SK-N-SH (cell line): ENCODE measurements at regions not wholly inside any gene's neighbourhood (a gene's known extent, or its start where the extent isn't known, plus 50 kb on each side); places are given as distances from the start of the nearest gene placed in this dataset.

Source experiments
- CHD2 ChIP-seq: fragments of 150-350 bp; IDR thresholded peaks from 2 replicates; pipeline ENCODE4 v1.6.1; 2018; ENCODE audit warnings: low read length; ENCODE audit not compliant: partially characterized antibody
- EP300 ChIP-seq, 2 experiments: IDR thresholded peaks; 2 replicates each; pipeline versions ENCODE4 v1.4.0 to v1.6.1; 2012; ENCODE audit warnings: borderline replicate concordance in 1 of 2, low read depth in 1 of 2, low read length in 1 of 2
- EZH2phosphoT487 ChIP-seq: fragments of 200-600 bp; sonication (generic); IDR thresholded peaks from 2 replicates; pipeline ENCODE4 v1.6.1; 2017; ENCODE audit warnings: low read depth, mixed run types, mild to moderate bottlenecking, antibody characterized with exemption, moderate library complexity, borderline replicate concordance
- GABPA ChIP-seq: IDR thresholded peaks from 2 replicates; pipeline ENCODE4 v1.4.0; 2012; ENCODE audit warnings: low read depth, mild to moderate bottlenecking
- GATA2 ChIP-seq: sonication (generic); formaldehyde crosslinking; IDR thresholded peaks from 2 replicates; pipeline ENCODE4 v1.5.0; 2020; ENCODE audit warnings: mild to moderate bottlenecking, missing genetic modification reagents
- JUND ChIP-seq: IDR thresholded peaks from 2 replicates; pipeline ENCODE4 v1.4.0; 2012
- MAX ChIP-seq: IDR thresholded peaks from 2 replicates; pipeline ENCODE4 v1.4.0; 2012; ENCODE audit warnings: low read depth
- PBX3 ChIP-seq: IDR thresholded peaks from 2 replicates; pipeline ENCODE4; 2012
- POLR2AphosphoS5 ChIP-seq: IDR thresholded peaks from 2 replicates; pipeline ENCODE4 v1.6.1; 2012; ENCODE audit warnings: low read depth, low read length
- TAF1 ChIP-seq: IDR thresholded peaks from 2 replicates; pipeline ENCODE4 v1.6.1; 2012; ENCODE audit warnings: low read depth, mild to moderate bottlenecking, low read length, moderate library complexity, borderline replicate concordance
- TCF12 ChIP-seq: IDR thresholded peaks from 2 replicates; pipeline ENCODE4 v1.4.0; 2012
- TF ChIP-seq, protein P1 (sequence below): fragments of 200-600 bp; sonication (generic); IDR thresholded peaks from 2 replicates; pipeline ENCODE4 v1.6.1; 2017; ENCODE audit warnings: antibody characterized with exemption, mild to moderate bottlenecking, moderate library complexity
- TF ChIP-seq, protein P2 (sequence below): fragments of 150-350 bp; IDR thresholded peaks from 2 replicates; pipeline ENCODE4 v1.6.1; 2016; ENCODE audit warnings: mild to moderate bottlenecking, low read depth, low read length

- no peak for TF ChIP-seq TCF12
- no peak for TF ChIP-seq PBX3
- no peak for TF ChIP-seq CHD2
- no peak for TF ChIP-seq EP300 (IDR thresholded peaks at IDR 0.05; ENCODE audit: borderline replicate concordance in 1 of 2, low read depth in 1 of 2, low read length in 1 of 2)
- no peak for TF ChIP-seq MAX
- no peak for TF ChIP-seq TAF1
- no peak for TF ChIP-seq EZH2phosphoT487
- TF ChIP-seq, protein P1, sequence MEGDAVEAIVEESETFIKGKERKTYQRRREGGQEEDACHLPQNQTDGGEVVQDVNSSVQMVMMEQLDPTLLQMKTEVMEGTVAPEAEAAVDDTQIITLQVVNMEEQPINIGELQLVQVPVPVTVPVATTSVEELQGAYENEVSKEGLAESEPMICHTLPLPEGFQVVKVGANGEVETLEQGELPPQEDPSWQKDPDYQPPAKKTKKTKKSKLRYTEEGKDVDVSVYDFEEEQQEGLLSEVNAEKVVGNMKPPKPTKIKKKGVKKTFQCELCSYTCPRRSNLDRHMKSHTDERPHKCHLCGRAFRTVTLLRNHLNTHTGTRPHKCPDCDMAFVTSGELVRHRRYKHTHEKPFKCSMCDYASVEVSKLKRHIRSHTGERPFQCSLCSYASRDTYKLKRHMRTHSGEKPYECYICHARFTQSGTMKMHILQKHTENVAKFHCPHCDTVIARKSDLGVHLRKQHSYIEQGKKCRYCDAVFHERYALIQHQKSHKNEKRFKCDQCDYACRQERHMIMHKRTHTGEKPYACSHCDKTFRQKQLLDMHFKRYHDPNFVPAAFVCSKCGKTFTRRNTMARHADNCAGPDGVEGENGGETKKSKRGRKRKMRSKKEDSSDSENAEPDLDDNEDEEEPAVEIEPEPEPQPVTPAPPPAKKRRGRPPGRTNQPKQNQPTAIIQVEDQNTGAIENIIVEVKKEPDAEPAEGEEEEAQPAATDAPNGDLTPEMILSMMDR, result no peak
- no peak for TF ChIP-seq JUND
- no peak for TF ChIP-seq POLR2AphosphoS5
- TF ChIP-seq, protein P2, sequence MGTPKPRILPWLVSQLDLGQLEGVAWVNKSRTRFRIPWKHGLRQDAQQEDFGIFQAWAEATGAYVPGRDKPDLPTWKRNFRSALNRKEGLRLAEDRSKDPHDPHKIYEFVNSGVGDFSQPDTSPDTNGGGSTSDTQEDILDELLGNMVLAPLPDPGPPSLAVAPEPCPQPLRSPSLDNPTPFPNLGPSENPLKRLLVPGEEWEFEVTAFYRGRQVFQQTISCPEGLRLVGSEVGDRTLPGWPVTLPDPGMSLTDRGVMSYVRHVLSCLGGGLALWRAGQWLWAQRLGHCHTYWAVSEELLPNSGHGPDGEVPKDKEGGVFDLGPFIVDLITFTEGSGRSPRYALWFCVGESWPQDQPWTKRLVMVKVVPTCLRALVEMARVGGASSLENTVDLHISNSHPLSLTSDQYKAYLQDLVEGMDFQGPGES, result no peak
- TF ChIP-seq GATA2, result no peak
- TF ChIP-seq GABPA, result no peak
Measured at GRCh38 chr17:83173914-83174361, 94.5 kb downstream of the METRNL start.
